MM.1S (cell line): ENCODE measurements at regions not wholly inside any gene's neighbourhood (a gene's known extent, or its start where the extent isn't known, plus 50 kb on each side); places are given as distances from the start of the nearest gene placed in this dataset.

ENCODE experiments used
- CTCF ChIP-seq: fragments of 300-600 bp; sonication (generic); IDR thresholded peaks from 2 replicates; pipeline ENCODE4 v1.5.1; 2016; ENCODE audit warnings: antibody characterized with exemption, low read length, mixed read lengths
- EZH2 ChIP-seq: fragments of 300-600 bp; sonication (generic); optimal IDR thresholded peaks from 2 replicates; pipeline ENCODE3; 2017; ENCODE audit warnings: low read depth, mild to moderate bottlenecking, antibody characterized with exemption, low read length, mixed read lengths

GRCh38 chr1:224817382-224817781, 112.1 kb upstream of the DNAH14 start:
- TF ChIP-seq CTCF (no peak), EZH2 (no peak)
